Stomach (tissue), 4 donors: ENCODE measurements at regions not wholly inside any gene's neighbourhood (a gene's known extent, or its start where the extent isn't known, plus 50 kb on each side); places are given as distances from the start of the nearest gene placed in this dataset.

Source experiments
- EP300 ChIP-seq: sonication (generic); formaldehyde crosslinking; IDR thresholded peaks from one replicate; pipeline ENCODE4 v1.6.1; 2017; ENCODE audit warnings: antibody characterized with exemption
- POLR2A ChIP-seq, 4 donors: fragments of 450-650 bp; IDR thresholded peaks; one replicate each; pipeline ENCODE4 v1.6.1; 2016; ENCODE audit warnings: antibody characterized with exemption in 4 of 4, control low read depth in 2 of 4, mild to moderate bottlenecking in 1 of 4, moderate library complexity in 1 of 4
- POLR2AphosphoS5 ChIP-seq, 3 donors: sonication (generic); formaldehyde crosslinking; IDR thresholded peaks; one replicate each; pipeline ENCODE4 v1.6.1; 2016; ENCODE audit warnings: antibody characterized with exemption in 3 of 3
- TF ChIP-seq, protein P1 (sequence below), 7 experiments: fragments of 450-650 bp in 4 of 7; fragments of 200-600 bp in 3 of 7; sonication (generic) in 3 of 7; IDR thresholded peaks; one replicate each; pipeline ENCODE4 v1.5.1; 2016 to 2019; ENCODE audit warnings: antibody characterized with exemption in 7 of 7, control low read depth in 2 of 7, mild to moderate bottlenecking in 1 of 7

DNA sequence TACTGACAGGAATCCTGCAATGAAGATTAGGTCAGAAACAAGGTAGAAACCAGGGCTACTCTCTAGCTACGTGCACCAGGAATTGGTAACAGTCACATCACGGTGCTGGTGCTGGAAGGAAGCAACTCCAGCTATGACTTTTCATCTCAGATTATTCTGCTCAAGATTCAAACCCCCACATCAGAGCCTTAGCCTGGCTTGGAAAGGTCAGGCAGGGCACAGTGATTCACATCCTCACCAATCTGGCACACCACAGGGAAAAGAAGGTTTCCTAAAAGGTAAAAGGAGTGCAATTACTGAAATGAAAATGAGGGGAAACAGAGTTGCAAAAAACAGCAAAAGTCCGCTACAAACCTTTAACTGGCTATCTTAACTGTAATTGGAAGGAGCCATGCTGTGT is 240.2 kb upstream of the NPSR1 start:
- TF ChIP-seq, protein P1, sequence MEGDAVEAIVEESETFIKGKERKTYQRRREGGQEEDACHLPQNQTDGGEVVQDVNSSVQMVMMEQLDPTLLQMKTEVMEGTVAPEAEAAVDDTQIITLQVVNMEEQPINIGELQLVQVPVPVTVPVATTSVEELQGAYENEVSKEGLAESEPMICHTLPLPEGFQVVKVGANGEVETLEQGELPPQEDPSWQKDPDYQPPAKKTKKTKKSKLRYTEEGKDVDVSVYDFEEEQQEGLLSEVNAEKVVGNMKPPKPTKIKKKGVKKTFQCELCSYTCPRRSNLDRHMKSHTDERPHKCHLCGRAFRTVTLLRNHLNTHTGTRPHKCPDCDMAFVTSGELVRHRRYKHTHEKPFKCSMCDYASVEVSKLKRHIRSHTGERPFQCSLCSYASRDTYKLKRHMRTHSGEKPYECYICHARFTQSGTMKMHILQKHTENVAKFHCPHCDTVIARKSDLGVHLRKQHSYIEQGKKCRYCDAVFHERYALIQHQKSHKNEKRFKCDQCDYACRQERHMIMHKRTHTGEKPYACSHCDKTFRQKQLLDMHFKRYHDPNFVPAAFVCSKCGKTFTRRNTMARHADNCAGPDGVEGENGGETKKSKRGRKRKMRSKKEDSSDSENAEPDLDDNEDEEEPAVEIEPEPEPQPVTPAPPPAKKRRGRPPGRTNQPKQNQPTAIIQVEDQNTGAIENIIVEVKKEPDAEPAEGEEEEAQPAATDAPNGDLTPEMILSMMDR (IDR thresholded peaks at IDR 0.05): no peak
- TF ChIP-seq POLR2A (IDR thresholded peaks at IDR 0.05) (no peak), POLR2AphosphoS5 (IDR thresholded peaks at IDR 0.05) (no peak), EP300 (no peak)
